HepG2 (cell line): ENCODE measurements at regions not wholly inside any gene's neighbourhood (a gene's known extent, or its start where the extent isn't known, plus 50 kb on each side); places are given as distances from the start of the nearest gene placed in this dataset.

ENCODE experiments used
- ARID2 ChIP-seq: sonication (generic); formaldehyde crosslinking; IDR thresholded peaks from 2 replicates; pipeline ENCODE4 v1.8.1; 2022; ENCODE audit warnings: mild to moderate bottlenecking, missing genetic modification reagents, borderline replicate concordance
- DR1 ChIP-seq: sonication (generic); formaldehyde crosslinking; IDR thresholded peaks from 2 replicates; pipeline ENCODE4 v1.8.0; 2021; ENCODE audit warnings: mild to moderate bottlenecking, missing genetic modification reagents, inconsistent platforms
- FOXA3 ChIP-seq: IDR thresholded peaks from 2 replicates; pipeline ENCODE4 v1.6.1; 2016; ENCODE audit warnings: missing genetic modification reagents, missing compliant biosample characterization
- RAD21 ChIP-seq: fragments of 450-650 bp; formaldehyde crosslinking; IDR thresholded peaks from 2 replicates; pipeline ENCODE4 v1.5.0; 2020; ENCODE audit warnings: mild to moderate bottlenecking
- TFDP2 ChIP-seq: sonication (generic); formaldehyde crosslinking; IDR thresholded peaks from 2 replicates; pipeline ENCODE4 v1.4.0; 2020; ENCODE audit warnings: missing genetic modification reagents
- U2AF1 ChIP-seq: fragments of 200-400 bp; formaldehyde crosslinking; optimal IDR thresholded peaks from 2 replicates; pipeline ENCODE3; 2017; ENCODE audit warnings: mild to moderate bottlenecking, low read depth, low read length
- ZBTB10 ChIP-seq: sonication (generic); formaldehyde crosslinking; IDR thresholded peaks from 2 replicates; pipeline ENCODE4 v1.4.0; 2020; ENCODE audit warnings: missing genetic modification reagents, borderline replicate concordance
- ZBTB42 ChIP-seq: sonication (generic); formaldehyde crosslinking; IDR thresholded peaks from 2 replicates; pipeline ENCODE4 v1.5.0; 2020; ENCODE audit warnings: mild to moderate bottlenecking, missing genetic modification reagents
- ZBTB7B ChIP-seq: sonication (generic); formaldehyde crosslinking; IDR thresholded peaks from 2 replicates; pipeline ENCODE4 v1.4.0; 2020; ENCODE audit warnings: missing genetic modification reagents
- ZNF441 ChIP-seq: sonication (generic); formaldehyde crosslinking; IDR thresholded peaks from 2 replicates; pipeline ENCODE4 v1.7.0; 2021; ENCODE audit warnings: missing genetic modification reagents, borderline replicate concordance
- ZNF773 ChIP-seq: sonication (generic); formaldehyde crosslinking; IDR thresholded peaks from 2 replicates; pipeline ENCODE4 v1.4.0; 2020; ENCODE audit warnings: missing genetic modification reagents, borderline replicate concordance
- ZNF816 ChIP-seq: sonication (generic); formaldehyde crosslinking; IDR thresholded peaks from 2 replicates; pipeline ENCODE4 v1.8.0; 2022; ENCODE audit warnings: missing genetic modification reagents, mild to moderate bottlenecking, borderline replicate concordance
- TF ChIP-seq, protein P1 (sequence below): sonication (generic); formaldehyde crosslinking; IDR thresholded peaks from 2 replicates; pipeline ENCODE4 v1.9.0; 2022; ENCODE audit warnings: missing genetic modification reagents, mild to moderate bottlenecking, borderline replicate concordance
- TF ChIP-seq, protein P2 (sequence below): sonication (generic); formaldehyde crosslinking; IDR thresholded peaks from 2 replicates; pipeline ENCODE4 v1.4.0; 2020; ENCODE audit warnings: missing genetic modification reagents
- TF ChIP-seq, protein P3 (sequence below): sonication (generic); formaldehyde crosslinking; IDR thresholded peaks from 2 replicates; pipeline ENCODE4 v1.5.1; 2020; ENCODE audit warnings: mild to moderate bottlenecking, moderate library complexity, missing genetic modification reagents

DNA sequence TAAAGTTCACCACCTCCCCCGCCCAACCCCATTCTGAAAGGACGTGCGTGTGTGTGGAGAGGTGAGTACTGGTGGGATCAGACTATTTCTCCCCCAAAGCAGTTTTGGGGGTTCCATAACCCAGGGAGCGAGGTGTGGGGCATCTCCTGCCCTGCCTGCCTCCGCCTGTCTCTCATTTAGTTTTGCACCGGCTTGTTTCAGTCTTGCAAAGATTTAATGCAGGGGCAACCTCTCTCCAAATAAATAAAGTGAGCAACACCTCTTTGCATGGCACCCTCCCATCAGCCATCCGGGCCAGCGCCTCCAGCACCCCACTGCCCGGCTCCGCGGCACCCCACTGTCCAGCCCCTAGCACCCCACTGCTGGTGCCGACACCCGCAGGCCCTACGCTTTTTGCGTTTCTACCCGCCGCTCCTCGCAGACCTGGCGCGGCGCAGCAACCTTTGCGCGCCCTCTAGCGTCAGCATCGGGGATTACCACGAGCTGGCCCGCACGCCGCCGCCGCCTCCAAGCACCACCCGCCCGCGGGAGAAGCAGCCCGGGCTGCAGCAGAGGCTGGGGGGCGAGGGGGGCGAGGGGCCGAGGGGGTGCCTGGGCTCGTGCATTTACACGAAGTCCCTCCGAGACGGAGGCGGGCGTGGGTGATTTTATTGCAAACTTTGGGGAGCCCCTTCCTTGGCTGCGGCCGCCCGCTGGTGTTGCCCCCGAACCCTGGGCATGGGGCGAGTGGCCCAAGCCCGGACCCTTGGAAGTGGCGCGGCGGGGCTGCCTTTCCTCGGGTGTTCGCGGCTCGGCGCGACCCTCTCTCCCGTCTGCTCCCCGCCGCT is 55.8 kb upstream of the VRK1 start (continued):
- TF ChIP-seq ZBTB10 (CRISPR knock-in tag) (peak; percentile 37; the same call in 1 of the 2 replicates), FOXA3 (CRISPR knock-in tag) (no peak), RAD21 (CRISPR knock-in tag) (peak; percentile 86), ZNF441 (no peak), ZBTB7B (CRISPR knock-in tag) (no peak), ZNF816 (CRISPR knock-in tag) (no peak), U2AF1 (no peak), TFDP2 (CRISPR knock-in tag) (no peak), ZBTB42 (CRISPR knock-in tag) (no peak), ZNF773 (no peak), ARID2 (CRISPR knock-in tag) (no peak), DR1 (CRISPR knock-in tag) (no peak)
- TF ChIP-seq, protein P1, sequence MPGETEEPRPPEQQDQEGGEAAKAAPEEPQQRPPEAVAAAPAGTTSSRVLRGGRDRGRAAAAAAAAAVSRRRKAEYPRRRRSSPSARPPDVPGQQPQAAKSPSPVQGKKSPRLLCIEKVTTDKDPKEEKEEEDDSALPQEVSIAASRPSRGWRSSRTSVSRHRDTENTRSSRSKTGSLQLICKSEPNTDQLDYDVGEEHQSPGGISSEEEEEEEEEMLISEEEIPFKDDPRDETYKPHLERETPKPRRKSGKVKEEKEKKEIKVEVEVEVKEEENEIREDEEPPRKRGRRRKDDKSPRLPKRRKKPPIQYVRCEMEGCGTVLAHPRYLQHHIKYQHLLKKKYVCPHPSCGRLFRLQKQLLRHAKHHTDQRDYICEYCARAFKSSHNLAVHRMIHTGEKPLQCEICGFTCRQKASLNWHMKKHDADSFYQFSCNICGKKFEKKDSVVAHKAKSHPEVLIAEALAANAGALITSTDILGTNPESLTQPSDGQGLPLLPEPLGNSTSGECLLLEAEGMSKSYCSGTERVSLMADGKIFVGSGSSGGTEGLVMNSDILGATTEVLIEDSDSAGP, result peak; percentile 32; the same call in 1 of the 2 replicates
- TF ChIP-seq, protein P2, sequence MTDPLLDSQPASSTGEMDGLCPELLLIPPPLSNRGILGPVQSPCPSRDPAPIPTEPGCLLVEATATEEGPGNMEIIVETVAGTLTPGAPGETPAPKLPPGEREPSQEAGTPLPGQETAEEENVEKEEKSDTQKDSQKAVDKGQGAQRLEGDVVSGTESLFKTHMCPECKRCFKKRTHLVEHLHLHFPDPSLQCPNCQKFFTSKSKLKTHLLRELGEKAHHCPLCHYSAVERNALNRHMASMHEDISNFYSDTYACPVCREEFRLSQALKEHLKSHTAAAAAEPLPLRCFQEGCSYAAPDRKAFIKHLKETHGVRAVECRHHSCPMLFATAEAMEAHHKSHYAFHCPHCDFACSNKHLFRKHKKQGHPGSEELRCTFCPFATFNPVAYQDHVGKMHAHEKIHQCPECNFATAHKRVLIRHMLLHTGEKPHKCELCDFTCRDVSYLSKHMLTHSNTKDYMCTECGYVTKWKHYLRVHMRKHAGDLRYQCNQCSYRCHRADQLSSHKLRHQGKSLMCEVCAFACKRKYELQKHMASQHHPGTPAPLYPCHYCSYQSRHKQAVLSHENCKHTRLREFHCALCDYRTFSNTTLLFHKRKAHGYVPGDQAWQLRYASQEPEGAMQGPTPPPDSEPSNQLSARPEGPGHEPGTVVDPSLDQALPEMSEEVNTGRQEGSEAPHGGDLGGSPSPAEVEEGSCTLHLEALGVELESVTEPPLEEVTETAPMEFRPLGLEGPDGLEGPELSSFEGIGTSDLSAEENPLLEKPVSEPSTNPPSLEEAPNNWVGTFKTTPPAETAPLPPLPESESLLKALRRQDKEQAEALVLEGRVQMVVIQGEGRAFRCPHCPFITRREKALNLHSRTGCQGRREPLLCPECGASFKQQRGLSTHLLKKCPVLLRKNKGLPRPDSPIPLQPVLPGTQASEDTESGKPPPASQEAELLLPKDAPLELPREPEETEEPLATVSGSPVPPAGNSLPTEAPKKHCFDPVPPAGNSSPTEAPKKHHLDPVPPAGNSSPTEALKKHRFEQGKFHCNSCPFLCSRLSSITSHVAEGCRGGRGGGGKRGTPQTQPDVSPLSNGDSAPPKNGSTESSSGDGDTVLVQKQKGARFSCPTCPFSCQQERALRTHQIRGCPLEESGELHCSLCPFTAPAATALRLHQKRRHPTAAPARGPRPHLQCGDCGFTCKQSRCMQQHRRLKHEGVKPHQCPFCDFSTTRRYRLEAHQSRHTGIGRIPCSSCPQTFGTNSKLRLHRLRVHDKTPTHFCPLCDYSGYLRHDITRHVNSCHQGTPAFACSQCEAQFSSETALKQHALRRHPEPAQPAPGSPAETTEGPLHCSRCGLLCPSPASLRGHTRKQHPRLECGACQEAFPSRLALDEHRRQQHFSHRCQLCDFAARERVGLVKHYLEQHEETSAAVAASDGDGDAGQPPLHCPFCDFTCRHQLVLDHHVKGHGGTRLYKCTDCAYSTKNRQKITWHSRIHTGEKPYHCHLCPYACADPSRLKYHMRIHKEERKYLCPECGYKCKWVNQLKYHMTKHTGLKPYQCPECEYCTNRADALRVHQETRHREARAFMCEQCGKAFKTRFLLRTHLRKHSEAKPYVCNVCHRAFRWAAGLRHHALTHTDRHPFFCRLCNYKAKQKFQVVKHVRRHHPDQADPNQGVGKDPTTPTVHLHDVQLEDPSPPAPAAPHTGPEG (CRISPR knock-in tag), result 0 out of 2 replicates have a peak, but pooled peaks have one; percentile 26
- TF ChIP-seq, protein P3, sequence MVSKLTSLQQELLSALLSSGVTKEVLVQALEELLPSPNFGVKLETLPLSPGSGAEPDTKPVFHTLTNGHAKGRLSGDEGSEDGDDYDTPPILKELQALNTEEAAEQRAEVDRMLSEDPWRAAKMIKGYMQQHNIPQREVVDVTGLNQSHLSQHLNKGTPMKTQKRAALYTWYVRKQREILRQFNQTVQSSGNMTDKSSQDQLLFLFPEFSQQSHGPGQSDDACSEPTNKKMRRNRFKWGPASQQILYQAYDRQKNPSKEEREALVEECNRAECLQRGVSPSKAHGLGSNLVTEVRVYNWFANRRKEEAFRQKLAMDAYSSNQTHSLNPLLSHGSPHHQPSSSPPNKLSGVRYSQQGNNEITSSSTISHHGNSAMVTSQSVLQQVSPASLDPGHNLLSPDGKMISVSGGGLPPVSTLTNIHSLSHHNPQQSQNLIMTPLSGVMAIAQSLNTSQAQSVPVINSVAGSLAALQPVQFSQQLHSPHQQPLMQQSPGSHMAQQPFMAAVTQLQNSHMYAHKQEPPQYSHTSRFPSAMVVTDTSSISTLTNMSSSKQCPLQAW, result 0 out of 2 replicates have a peak, but pooled peaks have one; percentile 32
